Endothelial cell of umbilical vein (primary cell): ENCODE measurements at regions not wholly inside any gene's neighbourhood (a gene's known extent, or its start where the extent isn't known, plus 50 kb on each side); places are given as distances from the start of the nearest gene placed in this dataset.
"Not testable (repeated sequence)": the region's sequence is repeated elsewhere in the genome, so short reads cannot be mapped to it uniquely, and the experiment has no call there.

Source experiments
- EZH2 ChIP-seq: IDR thresholded peaks from 2 replicates; pipeline ENCODE4 v1.6.1; 2012; ENCODE audit warnings: borderline replicate concordance, low read depth, mild to moderate bottlenecking, moderate library complexity, low read length, inconsistent platforms; ENCODE audit not compliant: severe bottlenecking
- FOS ChIP-seq: IDR thresholded peaks from 2 replicates; pipeline ENCODE4 v1.6.1; 2011; ENCODE audit warnings: mild to moderate bottlenecking, low read length, moderate library complexity, borderline replicate concordance; ENCODE audit not compliant: insufficient read depth
- JUN ChIP-seq: IDR thresholded peaks from 2 replicates; pipeline ENCODE4 v1.6.1; 2011; ENCODE audit warnings: borderline replicate concordance, low read depth; ENCODE audit not compliant: insufficient read length, insufficient read depth
- MYC ChIP-seq: IDR thresholded peaks from one replicate; pipeline ENCODE4 v1.6.1; 2011; ENCODE audit warnings: mild to moderate bottlenecking, low read depth, low read length
- POLR2A ChIP-seq: IDR thresholded peaks from 2 replicates; pipeline ENCODE4 v1.6.1; 2012; ENCODE audit warnings: low read depth, mild to moderate bottlenecking, control low read depth, low read length
- POLR2AphosphoS5 ChIP-seq: IDR thresholded peaks from 2 replicates; pipeline ENCODE4 v1.6.1; 2012; ENCODE audit warnings: low read depth, mild to moderate bottlenecking, control low read depth, low read length, moderate library complexity; ENCODE audit not compliant: insufficient read depth
- TF ChIP-seq, protein P1 (sequence below): IDR thresholded peaks from 2 replicates; pipeline ENCODE4 v1.6.1; 2011; ENCODE audit not compliant: insufficient read depth, insufficient read length
- TF ChIP-seq, protein P2 (sequence below), 2 donors: IDR thresholded peaks; 1 replicate in 1 of 2; 2 replicates in 1 of 2; pipeline ENCODE4 v1.5.1; 2011; ENCODE audit warnings: low read length in 2 of 2, mild to moderate bottlenecking in 2 of 2, moderate library complexity in 2 of 2, control low read depth in 1 of 2, inconsistent platforms in 1 of 2, low read depth in 1 of 2; ENCODE audit not compliant: insufficient read depth in 1 of 2; ENCODE audit errors: extremely low read depth in 1 of 2

DNA sequence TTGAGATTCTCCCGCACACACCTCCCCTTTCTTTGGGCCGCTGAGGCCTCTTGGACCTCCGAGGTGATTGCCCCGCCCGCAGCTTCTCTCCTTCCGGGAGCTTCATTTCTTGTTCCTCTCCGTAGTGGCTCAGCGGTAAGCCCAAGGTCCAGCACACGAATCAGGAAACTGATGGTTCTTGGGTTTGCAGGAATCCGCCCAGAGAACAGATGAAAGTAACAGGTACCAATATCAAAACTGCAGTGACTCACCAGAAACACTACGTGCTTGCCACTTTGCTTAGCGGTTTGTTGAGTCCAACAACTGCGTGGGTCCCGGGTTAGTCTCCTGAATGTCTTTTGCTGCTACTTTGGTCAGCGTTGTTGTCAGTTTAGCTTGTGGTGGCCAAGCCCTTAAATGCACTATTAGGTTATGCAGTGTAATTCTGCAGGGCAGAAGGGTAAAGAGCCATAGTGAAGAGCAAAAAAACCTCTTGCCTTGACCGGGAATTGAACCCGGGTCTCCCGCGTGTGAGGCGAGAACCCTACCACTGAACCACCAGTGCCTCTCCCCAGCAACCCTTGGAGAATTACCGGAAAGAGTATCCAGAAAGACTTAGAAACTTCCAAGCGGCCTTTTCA lies 172.1 kb downstream of the FAM72C start:
- TF ChIP-seq, protein P1, sequence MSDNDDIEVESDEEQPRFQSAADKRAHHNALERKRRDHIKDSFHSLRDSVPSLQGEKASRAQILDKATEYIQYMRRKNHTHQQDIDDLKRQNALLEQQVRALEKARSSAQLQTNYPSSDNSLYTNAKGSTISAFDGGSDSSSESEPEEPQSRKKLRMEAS = not testable (repeated sequence)
- not testable (repeated sequence) for TF ChIP-seq MYC, POLR2A, EZH2, FOS, POLR2AphosphoS5, JUN
- TF ChIP-seq, protein P2, sequence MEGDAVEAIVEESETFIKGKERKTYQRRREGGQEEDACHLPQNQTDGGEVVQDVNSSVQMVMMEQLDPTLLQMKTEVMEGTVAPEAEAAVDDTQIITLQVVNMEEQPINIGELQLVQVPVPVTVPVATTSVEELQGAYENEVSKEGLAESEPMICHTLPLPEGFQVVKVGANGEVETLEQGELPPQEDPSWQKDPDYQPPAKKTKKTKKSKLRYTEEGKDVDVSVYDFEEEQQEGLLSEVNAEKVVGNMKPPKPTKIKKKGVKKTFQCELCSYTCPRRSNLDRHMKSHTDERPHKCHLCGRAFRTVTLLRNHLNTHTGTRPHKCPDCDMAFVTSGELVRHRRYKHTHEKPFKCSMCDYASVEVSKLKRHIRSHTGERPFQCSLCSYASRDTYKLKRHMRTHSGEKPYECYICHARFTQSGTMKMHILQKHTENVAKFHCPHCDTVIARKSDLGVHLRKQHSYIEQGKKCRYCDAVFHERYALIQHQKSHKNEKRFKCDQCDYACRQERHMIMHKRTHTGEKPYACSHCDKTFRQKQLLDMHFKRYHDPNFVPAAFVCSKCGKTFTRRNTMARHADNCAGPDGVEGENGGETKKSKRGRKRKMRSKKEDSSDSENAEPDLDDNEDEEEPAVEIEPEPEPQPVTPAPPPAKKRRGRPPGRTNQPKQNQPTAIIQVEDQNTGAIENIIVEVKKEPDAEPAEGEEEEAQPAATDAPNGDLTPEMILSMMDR (IDR thresholded peaks at IDR 0.05; ENCODE audit: extremely low read depth in 1 of 2, insufficient read depth in 1 of 2, low read depth in 1 of 2, low read length in 2 of 2) = not testable (repeated sequence)
